Stimulated activated CD4-positive, alpha-beta T cell treated with anti-CD3 and anti-CD28 coated beads, Interleukin-4, amount 100 ng/mL, for 4 hours (primary cell): ENCODE measurements at regions not wholly inside any gene's neighbourhood (a gene's known extent, or its start where the extent isn't known, plus 50 kb on each side); places are given as distances from the start of the nearest gene placed in this dataset.
"Not testable (repeated sequence)": the region's sequence is repeated elsewhere in the genome, so short reads cannot be mapped to it uniquely, and the experiment has no call there.

ENCODE experiments used
- DNase-seq, 2 experiments: peaks; one replicate each; pipeline ENCODE4 v3.0.0-alpha.2; 2020

DNA sequence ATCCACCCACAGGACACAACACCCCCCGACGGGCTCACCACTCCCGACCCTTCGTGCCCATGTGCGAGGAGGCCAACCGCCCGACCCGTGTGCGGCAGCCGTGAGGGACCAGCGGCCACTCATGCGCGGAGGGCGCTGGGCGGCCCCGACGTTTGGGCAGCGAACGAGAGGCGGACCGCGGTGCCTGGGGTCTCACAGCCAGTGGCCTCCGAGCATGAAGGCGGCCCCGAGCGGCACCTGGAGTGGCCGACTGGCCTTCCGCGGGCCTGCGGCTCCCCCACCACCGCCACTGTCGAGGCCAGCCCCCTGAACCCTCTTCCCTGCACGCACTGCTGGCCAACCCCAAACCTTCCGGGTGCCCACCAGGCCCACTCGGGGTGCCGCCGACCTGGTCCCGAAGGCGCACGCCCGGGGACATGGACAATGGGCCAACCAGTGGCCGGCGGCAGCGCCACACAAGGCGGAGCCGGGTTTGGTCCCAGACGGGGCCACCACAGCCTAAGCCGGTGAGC lies 4274.9 kb upstream of the OR11H1 start:
- DNase-seq: peak in 1 of 2 experiments; percentile 0

- not testable (repeated sequence) for DNase-seq
Measured at GRCh38 chr22:11270981-11271380, 4257.0 kb upstream of the OR11H1 start.

DNA sequence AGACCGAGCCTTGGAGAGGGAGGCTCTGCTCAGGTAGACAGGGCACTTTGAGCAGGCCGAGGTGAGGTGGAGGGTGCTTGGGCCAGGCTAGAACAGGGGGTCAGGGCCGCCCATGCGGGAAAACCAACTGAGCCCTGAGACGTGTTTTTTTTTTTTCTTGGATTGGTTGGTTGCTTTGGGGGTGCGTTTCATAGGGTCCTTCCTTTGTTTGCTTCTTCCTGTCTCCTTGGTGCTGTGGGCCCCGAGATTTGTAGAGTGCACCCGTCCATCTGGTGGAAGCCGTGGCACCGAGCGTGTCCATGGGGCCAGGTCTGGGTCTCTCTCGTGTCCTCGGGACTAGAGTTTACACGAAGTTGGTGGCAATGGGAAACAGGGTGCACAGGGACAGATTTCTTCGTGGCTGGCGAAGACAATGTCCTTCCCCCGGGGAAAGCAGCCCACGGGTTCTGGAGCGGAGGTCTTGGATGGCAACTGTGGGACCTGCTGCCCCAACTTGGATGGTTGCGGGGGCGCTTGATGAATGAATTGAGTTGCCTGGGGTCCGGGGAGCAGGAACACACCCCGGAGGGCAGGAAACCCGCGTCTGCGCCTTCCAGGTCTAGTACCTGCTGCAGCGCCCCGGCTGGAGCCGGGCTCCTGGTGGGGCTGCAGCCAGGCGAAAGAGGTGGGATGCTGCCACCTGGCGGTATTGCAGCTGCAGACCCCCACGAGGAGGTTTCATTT lies 4242.7 kb upstream of the OR11H1 start:
- DNase-seq: not testable (repeated sequence)

- not testable (repeated sequence) for DNase-seq
Measured at GRCh38 chr22:11285839-11286205, 4242.2 kb upstream of the OR11H1 start.

GRCh38 chr22:11288246-11289220 lies 4239.5 kb upstream of the OR11H1 start:
- not testable (repeated sequence) for DNase-seq

DNA sequence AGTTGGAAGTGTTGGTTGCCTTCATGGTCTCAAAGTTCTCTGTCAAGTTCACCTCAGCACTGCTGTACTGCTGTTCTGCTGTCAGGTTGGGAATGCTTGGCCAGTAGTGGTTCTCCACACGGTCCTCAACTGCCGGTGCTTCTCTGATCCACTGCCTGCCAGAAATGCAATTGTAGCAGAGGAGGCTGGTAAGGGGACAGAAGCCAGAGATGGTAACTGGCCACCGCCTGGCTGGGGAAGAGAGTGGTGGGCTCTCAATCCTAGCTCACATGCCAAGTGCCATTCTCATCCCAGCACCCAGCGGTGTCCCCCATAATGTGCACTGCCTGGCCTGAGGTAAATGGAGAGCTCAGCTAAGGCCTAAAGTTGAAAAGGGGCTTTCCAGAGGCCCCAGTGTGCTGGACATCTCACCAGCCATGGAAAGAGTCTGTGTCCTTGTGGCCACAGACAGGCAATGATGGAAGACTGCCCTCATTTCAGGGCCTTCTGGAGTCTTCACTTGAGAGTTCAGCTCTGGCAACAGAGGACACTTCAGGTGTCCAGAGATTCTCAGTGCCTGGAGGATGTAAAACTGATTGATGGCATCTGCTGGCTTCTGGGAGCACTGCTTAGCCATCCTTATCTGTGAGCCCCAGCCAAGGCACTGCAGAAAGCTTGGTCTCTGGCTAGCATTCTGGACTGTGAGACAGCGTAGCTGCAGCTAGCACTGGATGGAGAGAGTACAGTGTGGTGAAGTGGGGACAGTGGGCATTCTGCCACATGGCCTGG lies 4229.7 kb upstream of the OR11H1 start:
- not testable (repeated sequence) for DNase-seq

- DNase-seq: not testable (repeated sequence)
Measured at GRCh38 chr22:11302427-11302826, 4225.6 kb upstream of the OR11H1 start.

- DNase-seq: not testable (repeated sequence)
Measured at GRCh38 chr22:11302904-11303303, 4225.1 kb upstream of the OR11H1 start.

- not testable (repeated sequence) for DNase-seq
Measured at GRCh38 chr22:11305179-11305578, 4222.8 kb upstream of the OR11H1 start.

DNA sequence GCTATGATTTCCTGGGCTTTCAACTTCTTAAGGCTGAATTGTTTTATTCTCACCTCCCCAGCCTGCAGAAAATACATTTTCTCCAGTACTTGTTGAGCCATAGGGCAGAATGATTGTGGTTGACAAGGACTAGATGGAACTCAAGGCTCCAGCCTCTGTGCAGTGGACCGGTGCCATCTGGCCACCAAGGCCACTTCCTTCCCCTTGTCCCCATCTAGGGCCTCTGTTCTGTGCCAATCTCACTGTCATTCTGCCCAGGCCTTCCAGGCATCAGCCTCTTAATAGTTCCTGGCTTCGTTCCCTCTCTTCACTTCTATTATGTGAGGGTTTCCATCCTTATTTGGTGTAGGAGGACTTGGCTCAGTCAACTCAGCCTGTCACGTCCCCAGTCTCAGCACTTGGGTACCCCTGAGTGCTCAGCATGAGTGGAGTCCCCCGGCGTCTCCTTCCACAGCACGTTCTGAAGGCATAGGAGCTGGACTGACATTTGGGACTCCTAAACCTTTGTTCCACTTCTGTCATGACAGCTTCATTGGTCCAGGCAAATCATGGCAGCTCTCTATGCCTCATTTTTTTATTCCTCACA lies 4221.0 kb upstream of the OR11H1 start:
- DNase-seq: not testable (repeated sequence)

- no peak for DNase-seq
Measured at GRCh38 chr22:11307998-11308397, 4220.0 kb upstream of the OR11H1 start.

DNA sequence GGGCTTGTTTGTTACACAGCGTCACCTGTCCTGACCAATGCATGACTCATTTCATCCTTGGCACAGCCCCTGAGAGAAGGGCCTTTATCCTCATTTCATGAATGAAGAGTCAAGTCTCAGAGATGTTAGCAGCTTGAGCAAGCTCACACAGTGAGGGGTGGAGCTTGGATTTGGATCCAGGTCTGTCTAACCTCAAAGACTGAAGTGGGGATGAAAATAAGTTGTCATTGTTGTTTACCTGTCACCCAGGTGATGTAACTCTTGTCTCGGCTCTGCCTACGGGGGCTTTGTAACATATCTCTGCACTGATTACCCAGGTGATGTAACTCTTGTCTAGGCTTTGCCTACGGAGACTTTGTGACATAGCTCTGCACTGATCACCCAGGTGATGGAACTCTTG lies 4218.2 kb upstream of the OR11H1 start:
- DNase-seq: not testable (repeated sequence)

- DNase-seq: not testable (repeated sequence)
Measured at GRCh38 chr22:11310647-11311046, 4217.3 kb upstream of the OR11H1 start.

- DNase-seq: not testable (repeated sequence)
Measured at GRCh38 chr22:11312640-11313039, 4215.4 kb upstream of the OR11H1 start.

GRCh38 chr22:11313040-11313759 lies 4214.8 kb upstream of the OR11H1 start:
- DNase-seq: not testable (repeated sequence)

DNA sequence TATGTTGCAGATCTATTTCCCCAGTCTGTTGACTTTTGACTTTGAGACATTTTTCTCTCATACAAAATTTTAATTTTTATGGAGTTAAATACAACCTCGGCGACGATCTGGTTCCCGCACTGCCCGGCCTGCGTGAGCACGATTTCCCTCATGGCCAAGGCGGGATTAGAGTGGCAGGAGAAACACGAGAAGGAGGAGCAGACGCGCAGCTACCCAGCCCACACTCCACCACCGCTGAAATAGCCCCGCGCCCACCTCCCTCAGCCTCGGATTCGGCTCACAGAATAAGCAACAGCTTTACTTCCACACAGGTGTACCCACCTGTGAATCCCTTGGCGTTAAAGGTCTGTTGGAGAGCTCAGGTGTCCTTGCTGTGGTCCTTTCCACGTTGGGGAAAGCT lies 4209.4 kb upstream of the OR11H1 start:
- not testable (repeated sequence) for DNase-seq

DNA sequence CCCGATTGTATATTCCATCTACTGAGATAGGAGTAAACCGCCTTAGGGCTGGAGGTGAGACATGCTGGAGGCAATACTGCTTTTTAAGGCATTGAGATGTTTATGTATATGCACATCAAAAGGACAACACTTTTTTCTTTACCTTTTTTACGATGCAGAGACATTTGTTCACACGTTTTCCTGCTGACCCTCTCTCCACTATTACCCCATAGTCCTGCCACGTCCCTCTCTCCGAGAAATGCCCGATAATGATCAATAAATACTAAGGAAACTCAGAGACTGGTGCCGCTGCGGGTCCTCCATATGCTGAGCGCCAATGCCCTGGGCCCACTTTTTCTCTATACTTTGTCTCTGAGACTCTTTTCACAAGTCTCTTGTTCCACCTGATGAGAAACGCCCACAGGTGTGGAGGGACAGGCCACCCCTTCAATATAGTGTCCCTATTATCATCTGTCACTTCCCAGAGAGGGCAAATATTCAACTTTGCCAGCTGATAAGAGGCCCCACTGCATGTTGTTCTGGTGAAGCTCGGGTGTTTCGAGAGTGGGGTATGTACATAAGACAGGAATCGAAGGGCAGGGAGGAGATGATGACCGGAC lies 4203.5 kb upstream of the OR11H1 start:
- DNase-seq: not testable (repeated sequence)

DNA sequence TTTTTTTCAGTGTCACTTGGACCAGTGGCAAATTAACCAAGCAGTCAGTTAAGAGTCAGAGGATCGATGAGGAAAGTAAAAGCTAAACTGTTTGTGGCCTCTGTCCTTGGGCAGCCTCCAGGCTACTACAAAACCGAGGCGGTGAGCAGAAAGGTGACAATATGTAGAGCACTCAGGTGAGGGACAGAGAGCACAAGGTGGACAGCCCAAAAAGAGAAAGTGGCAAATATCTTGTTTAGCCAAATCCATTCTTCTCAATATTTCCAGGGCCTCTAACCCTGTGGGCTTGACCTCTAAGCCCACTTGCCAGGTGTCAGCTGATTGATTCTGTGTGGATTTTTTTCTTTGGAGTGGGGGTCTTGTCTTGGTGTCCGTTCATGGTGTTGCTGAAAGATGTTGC lies 4202.2 kb upstream of the OR11H1 start:
- no peak for DNase-seq

GRCh38 chr22:11341387-11342068 lies 4186.5 kb upstream of the OR11H1 start:
- DNase-seq: not testable (repeated sequence)

GRCh38 chr22:11351181-11351580 lies 4176.8 kb upstream of the OR11H1 start:
- DNase-seq: not testable (repeated sequence)
